Neural cell (in vitro differentiated cells): ENCODE measurements at regions not wholly inside any gene's neighbourhood (a gene's known extent, or its start where the extent isn't known, plus 50 kb on each side); places are given as distances from the start of the nearest gene placed in this dataset.

Experiments
- MXI1 ChIP-seq: fragments of 450-650 bp; conservative IDR thresholded peaks from 2 replicates; pipeline ENCODE4 v1.6.1; 2014; ENCODE audit warnings: antibody characterized with exemption, mild to moderate bottlenecking; ENCODE audit not compliant: poor library complexity, severe bottlenecking
- TAF1 ChIP-seq: IDR thresholded peaks from 2 replicates; pipeline ENCODE4 v1.6.1; 2012; ENCODE audit warnings: low read depth
- TF ChIP-seq, protein P1 (sequence below): fragments of 450-650 bp; IDR thresholded peaks from 2 replicates; pipeline ENCODE4 v1.5.1; 2014; ENCODE audit warnings: antibody characterized with exemption, mild to moderate bottlenecking, moderate library complexity; ENCODE audit not compliant: poor library complexity, severe bottlenecking

DNA sequence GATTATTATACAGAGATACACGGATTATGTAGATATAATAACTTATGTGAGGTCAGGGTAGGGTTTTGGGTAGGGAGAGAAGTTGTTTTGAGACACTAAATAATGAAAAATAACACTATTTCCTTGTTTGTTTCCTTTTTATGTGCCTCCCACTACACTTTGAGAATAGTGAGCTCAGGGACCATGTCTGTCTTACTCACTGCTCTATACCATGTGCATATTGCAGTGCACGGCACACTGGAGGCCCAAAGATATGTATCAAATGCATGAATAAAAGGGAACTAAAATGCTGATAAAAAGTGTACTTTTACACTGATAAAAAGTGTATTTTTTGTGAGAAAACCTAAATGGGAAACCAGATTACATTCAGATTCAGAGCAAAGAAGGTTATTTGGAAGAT is 151.4 kb upstream of the NABP1 start:
- no peak for TF ChIP-seq TAF1
- TF ChIP-seq, protein P1, sequence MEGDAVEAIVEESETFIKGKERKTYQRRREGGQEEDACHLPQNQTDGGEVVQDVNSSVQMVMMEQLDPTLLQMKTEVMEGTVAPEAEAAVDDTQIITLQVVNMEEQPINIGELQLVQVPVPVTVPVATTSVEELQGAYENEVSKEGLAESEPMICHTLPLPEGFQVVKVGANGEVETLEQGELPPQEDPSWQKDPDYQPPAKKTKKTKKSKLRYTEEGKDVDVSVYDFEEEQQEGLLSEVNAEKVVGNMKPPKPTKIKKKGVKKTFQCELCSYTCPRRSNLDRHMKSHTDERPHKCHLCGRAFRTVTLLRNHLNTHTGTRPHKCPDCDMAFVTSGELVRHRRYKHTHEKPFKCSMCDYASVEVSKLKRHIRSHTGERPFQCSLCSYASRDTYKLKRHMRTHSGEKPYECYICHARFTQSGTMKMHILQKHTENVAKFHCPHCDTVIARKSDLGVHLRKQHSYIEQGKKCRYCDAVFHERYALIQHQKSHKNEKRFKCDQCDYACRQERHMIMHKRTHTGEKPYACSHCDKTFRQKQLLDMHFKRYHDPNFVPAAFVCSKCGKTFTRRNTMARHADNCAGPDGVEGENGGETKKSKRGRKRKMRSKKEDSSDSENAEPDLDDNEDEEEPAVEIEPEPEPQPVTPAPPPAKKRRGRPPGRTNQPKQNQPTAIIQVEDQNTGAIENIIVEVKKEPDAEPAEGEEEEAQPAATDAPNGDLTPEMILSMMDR: no peak
- no peak for TF ChIP-seq MXI1
